Liver (tissue), 7 donors: ENCODE measurements at regions not wholly inside any gene's neighbourhood (a gene's known extent, or its start where the extent isn't known, plus 50 kb on each side); places are given as distances from the start of the nearest gene placed in this dataset.

Experiments used
- DNase-seq: peaks from one replicate; pipeline ENCODE4 v3.0.0-alpha.2; 2017; ENCODE audit warnings: low spot score
- H3K27ac ChIP-seq, 2 donors: one replicate each; pipeline ENCODE4 v1.7.0; 2013; ENCODE audit warnings: inconsistent platforms in 2 of 2, low read length in 2 of 2, control low read depth in 1 of 2, low read depth in 1 of 2, mild to moderate bottlenecking in 1 of 2
- H3K27me3 ChIP-seq, 4 donors: one replicate each; pipeline versions ENCODE4 v1.6.1 to v1.7.0; 2013; ENCODE audit warnings: low read length in 3 of 4, inconsistent platforms in 1 of 4, mild to moderate bottlenecking in 1 of 4, moderate library complexity in 1 of 4; ENCODE audit not compliant: control insufficient read depth in 4 of 4, insufficient read depth in 4 of 4
- H3K36me3 ChIP-seq, 4 donors: one replicate each; pipeline versions ENCODE4 v1.6.1 to v1.7.0; 2013; ENCODE audit warnings: low read length in 3 of 4, mild to moderate bottlenecking in 3 of 4, low read depth in 1 of 4, moderate library complexity in 1 of 4; ENCODE audit not compliant: control insufficient read depth in 4 of 4, insufficient read depth in 3 of 4
- H3K4me1 ChIP-seq, 4 donors: one replicate each; pipeline versions ENCODE4 v1.6.1 to v1.7.0; 2013; ENCODE audit warnings: low read length in 3 of 4, mild to moderate bottlenecking in 3 of 4, moderate library complexity in 1 of 4; ENCODE audit not compliant: control insufficient read depth in 4 of 4, insufficient read depth in 4 of 4
- H3K4me3 ChIP-seq, 3 donors: one replicate each; pipeline versions ENCODE4 v1.6.1 to v1.7.0; 2013; ENCODE audit warnings: low read length in 3 of 3, control low read depth in 1 of 3, low read depth in 1 of 3, mild to moderate bottlenecking in 1 of 3
- H3K9ac ChIP-seq, 2 donors: one replicate each; pipeline ENCODE4 v1.7.0; 2013; ENCODE audit warnings: low read length in 2 of 2, mild to moderate bottlenecking in 2 of 2, moderate library complexity in 2 of 2, control low read depth in 1 of 2, low read depth in 1 of 2
- H3K9me3 ChIP-seq, 4 donors: one replicate each; pipeline versions ENCODE4 v1.6.1 to v1.7.0; 2013; ENCODE audit warnings: low read length in 3 of 4; ENCODE audit not compliant: control insufficient read depth in 4 of 4
- EGR1 ChIP-seq, 2 donors: IDR thresholded peaks; 2 replicates each; pipeline ENCODE4 v1.6.1; 2016 to 2018; ENCODE audit warnings: antibody characterized with exemption in 2 of 2, low read depth in 2 of 2
- FOXA1 ChIP-seq: IDR thresholded peaks from 2 replicates; pipeline ENCODE4 v1.6.1; 2016; ENCODE audit warnings: antibody characterized with exemption
- FOXA2 ChIP-seq: IDR thresholded peaks from 2 replicates; pipeline ENCODE4 v1.6.1; 2016; ENCODE audit warnings: antibody characterized with exemption
- GABPA ChIP-seq, 2 donors: IDR thresholded peaks in 1 of 2; conservative IDR thresholded peaks in 1 of 2; 2 replicates each; pipeline ENCODE4 v1.6.1; 2016; ENCODE audit warnings: antibody characterized with exemption in 2 of 2, mild to moderate bottlenecking in 1 of 2, moderate library complexity in 1 of 2
- HNF4A ChIP-seq, 2 donors: conservative IDR thresholded peaks; 2 replicates each; pipeline ENCODE4 v1.6.1; 2016; ENCODE audit warnings: antibody characterized with exemption in 2 of 2, mild to moderate bottlenecking in 2 of 2
- HNF4G ChIP-seq: IDR thresholded peaks from 2 replicates; pipeline ENCODE4 v1.6.1; 2016; ENCODE audit warnings: antibody characterized with exemption
- JUND ChIP-seq, 2 donors: IDR thresholded peaks; 2 replicates each; pipeline ENCODE4 v1.6.1; 2016; ENCODE audit warnings: antibody characterized with exemption in 2 of 2
- NR2F2 ChIP-seq: IDR thresholded peaks from 2 replicates; pipeline ENCODE4 v1.6.1; 2016; ENCODE audit warnings: antibody characterized with exemption
- RAD21 ChIP-seq, 2 donors: IDR thresholded peaks; 2 replicates each; pipeline ENCODE4 v1.6.1; 2016; ENCODE audit warnings: antibody characterized with exemption in 2 of 2, mild to moderate bottlenecking in 2 of 2
- RXRA ChIP-seq, 2 donors: IDR thresholded peaks; 2 replicates each; pipeline ENCODE4 v1.6.1; 2017 to 2018; ENCODE audit warnings: antibody characterized with exemption in 2 of 2, mild to moderate bottlenecking in 1 of 2
- SP1 ChIP-seq: IDR thresholded peaks from 2 replicates; pipeline ENCODE4 v1.6.1; 2018; ENCODE audit warnings: antibody characterized with exemption, mild to moderate bottlenecking
- TAF1 ChIP-seq: conservative IDR thresholded peaks from 2 replicates; pipeline ENCODE4 v1.6.1; 2016; ENCODE audit warnings: antibody characterized with exemption, mild to moderate bottlenecking
- YY1 ChIP-seq: IDR thresholded peaks from 2 replicates; pipeline ENCODE4 v1.6.1; 2016; ENCODE audit warnings: antibody characterized with exemption, mild to moderate bottlenecking
- WGBS: extraction: QIAGEN DNeasy Blood & Tissue Kit; methylation state at CpG from one replicate; pipeline ENCODE4 v1.1.7; 2013; 5-methylcytosine and 5-hydroxymethylcytosine counted together
- TF ChIP-seq, protein P1 (sequence below): IDR thresholded peaks from 2 replicates; pipeline ENCODE4 v1.6.1; 2016; ENCODE audit warnings: antibody characterized with exemption
- TF ChIP-seq, protein P2 (sequence below): IDR thresholded peaks from 2 replicates; pipeline ENCODE4 v1.6.1; 2016; ENCODE audit warnings: antibody characterized with exemption
- TF ChIP-seq, protein P3 (sequence below): IDR thresholded peaks from 2 replicates; pipeline ENCODE4 v1.6.1; 2016; ENCODE audit warnings: antibody characterized with exemption, mild to moderate bottlenecking
- TF ChIP-seq, protein P4 (sequence below): IDR thresholded peaks from 2 replicates; pipeline ENCODE4 v1.6.1; 2016; ENCODE audit warnings: antibody characterized with exemption
- donor health status: healthy.
- donor health status: healthy.
- donor health status: healthy.
- donor health status: healthy.

DNA sequence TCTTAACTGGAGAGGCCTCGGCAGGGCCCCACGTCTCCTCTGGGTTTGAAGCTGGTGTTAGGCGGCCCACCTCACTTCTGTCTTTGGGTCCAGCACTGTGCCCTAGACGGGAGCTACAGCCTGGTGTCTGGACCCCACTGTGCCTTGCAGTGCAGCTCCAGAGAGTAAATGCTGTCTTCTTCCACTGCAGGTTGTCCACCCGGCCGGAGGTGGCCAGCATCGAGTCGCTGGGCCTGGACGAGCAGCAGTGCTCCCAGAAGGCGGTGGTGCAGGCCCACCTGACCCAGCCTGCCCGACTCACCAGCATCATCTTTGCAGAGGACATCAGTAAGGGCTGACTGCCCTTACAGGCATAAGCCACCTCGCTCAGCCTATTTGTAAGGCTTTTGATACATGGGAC lies 53.1 kb upstream of the TAMM41 start:
- Histone ChIP-seq H3K36me3 (no peaks in the 10 kb centered on the region), H3K9me3 (peaks cover 2 to 8% (median 3%) of the 10 kb centered on the region in 4 donors), H3K4me3 (no peak overlapping the region), H3K4me1 (no peaks in the 10 kb centered on the region), H3K27me3 (no peaks in the 10 kb centered on the region), H3K27ac (no peak overlapping the region), H3K9ac (no peak overlapping the region)
- no peak for TF ChIP-seq NR2F2
- TF ChIP-seq GABPA (IDR thresholded peaks at IDR 0.05 in 1 of 2, conservative IDR thresholded peaks at IDR 0.05 in 1 of 2) = no peak
- no peak for TF ChIP-seq TAF1
- no peak for TF ChIP-seq JUND (IDR thresholded peaks at IDR 0.05)
- TF ChIP-seq, protein P1, sequence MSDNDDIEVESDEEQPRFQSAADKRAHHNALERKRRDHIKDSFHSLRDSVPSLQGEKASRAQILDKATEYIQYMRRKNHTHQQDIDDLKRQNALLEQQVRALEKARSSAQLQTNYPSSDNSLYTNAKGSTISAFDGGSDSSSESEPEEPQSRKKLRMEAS = no peak
- TF ChIP-seq, protein P2, sequence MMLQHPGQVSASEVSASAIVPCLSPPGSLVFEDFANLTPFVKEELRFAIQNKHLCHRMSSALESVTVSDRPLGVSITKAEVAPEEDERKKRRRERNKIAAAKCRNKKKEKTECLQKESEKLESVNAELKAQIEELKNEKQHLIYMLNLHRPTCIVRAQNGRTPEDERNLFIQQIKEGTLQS = no peak
- TF ChIP-seq YY1 = no peak
- no peak for TF ChIP-seq HNF4G
- no peak for TF ChIP-seq FOXA2
- WGBS = 91% methylated on average over 12 of the region's 12 CpGs
- DNase-seq = no peak

DNA sequence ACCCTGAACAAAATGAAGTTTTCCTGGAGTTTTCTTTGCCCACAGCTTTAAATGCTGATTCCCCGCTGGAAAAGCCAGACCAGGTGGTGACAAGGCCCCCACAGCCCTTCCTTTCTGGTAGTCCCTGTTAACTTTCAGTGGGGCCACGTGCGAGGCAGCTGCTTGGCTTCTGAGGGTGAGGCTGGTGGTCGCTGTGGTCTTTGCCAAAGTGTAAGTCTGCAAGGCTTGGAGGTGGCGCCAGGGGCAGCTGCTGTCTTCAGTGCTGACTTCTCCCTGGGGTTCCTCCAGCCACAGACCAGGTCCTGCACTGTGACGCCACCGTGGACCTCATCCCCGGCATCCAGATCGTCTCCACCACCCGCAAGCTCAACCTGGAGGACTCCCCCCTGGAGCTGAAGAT lies 54.1 kb upstream of the TAMM41 start:
- H3K27me3 ChIP-seq = no peaks in the 10 kb centered on the region
- H3K4me1 ChIP-seq = no peaks in the 10 kb centered on the region
- H3K9me3 ChIP-seq = peaks cover 2 to 8% (median 3%) of the 10 kb centered on the region in 4 donors
- H3K9ac ChIP-seq = no peak overlapping the region
- no peak overlapping the region for H3K4me3 ChIP-seq
- DNase-seq = no peak
- H3K36me3 ChIP-seq = no peaks in the 10 kb centered on the region
- 87% methylated on average over 10 of the region's 10 CpGs for WGBS
- H3K27ac ChIP-seq = no peak overlapping the region
- TF ChIP-seq, protein P2 = no peak
- TF ChIP-seq JUND (IDR thresholded peaks at IDR 0.05) = no peak
- TF ChIP-seq, protein P3, sequence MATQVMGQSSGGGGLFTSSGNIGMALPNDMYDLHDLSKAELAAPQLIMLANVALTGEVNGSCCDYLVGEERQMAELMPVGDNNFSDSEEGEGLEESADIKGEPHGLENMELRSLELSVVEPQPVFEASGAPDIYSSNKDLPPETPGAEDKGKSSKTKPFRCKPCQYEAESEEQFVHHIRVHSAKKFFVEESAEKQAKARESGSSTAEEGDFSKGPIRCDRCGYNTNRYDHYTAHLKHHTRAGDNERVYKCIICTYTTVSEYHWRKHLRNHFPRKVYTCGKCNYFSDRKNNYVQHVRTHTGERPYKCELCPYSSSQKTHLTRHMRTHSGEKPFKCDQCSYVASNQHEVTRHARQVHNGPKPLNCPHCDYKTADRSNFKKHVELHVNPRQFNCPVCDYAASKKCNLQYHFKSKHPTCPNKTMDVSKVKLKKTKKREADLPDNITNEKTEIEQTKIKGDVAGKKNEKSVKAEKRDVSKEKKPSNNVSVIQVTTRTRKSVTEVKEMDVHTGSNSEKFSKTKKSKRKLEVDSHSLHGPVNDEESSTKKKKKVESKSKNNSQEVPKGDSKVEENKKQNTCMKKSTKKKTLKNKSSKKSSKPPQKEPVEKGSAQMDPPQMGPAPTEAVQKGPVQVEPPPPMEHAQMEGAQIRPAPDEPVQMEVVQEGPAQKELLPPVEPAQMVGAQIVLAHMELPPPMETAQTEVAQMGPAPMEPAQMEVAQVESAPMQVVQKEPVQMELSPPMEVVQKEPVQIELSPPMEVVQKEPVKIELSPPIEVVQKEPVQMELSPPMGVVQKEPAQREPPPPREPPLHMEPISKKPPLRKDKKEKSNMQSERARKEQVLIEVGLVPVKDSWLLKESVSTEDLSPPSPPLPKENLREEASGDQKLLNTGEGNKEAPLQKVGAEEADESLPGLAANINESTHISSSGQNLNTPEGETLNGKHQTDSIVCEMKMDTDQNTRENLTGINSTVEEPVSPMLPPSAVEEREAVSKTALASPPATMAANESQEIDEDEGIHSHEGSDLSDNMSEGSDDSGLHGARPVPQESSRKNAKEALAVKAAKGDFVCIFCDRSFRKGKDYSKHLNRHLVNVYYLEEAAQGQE = no peak
- TF ChIP-seq SP1 = no peak
- TF ChIP-seq RAD21 (IDR thresholded peaks at IDR 0.05) = no peak
- TF ChIP-seq TAF1 = no peak
- no peak for TF ChIP-seq HNF4A (conservative IDR thresholded peaks at IDR 0.05)
- TF ChIP-seq HNF4G = no peak
- TF ChIP-seq RXRA (IDR thresholded peaks at IDR 0.05) = no peak
- no peak for TF ChIP-seq YY1
- no peak for TF ChIP-seq GABPA (IDR thresholded peaks at IDR 0.05 in 1 of 2, conservative IDR thresholded peaks at IDR 0.05 in 1 of 2)
- no peak for TF ChIP-seq FOXA1
- no peak for TF ChIP-seq EGR1 (IDR thresholded peaks at IDR 0.05; ENCODE audit: low read depth in 2 of 2)
- TF ChIP-seq, protein P4, sequence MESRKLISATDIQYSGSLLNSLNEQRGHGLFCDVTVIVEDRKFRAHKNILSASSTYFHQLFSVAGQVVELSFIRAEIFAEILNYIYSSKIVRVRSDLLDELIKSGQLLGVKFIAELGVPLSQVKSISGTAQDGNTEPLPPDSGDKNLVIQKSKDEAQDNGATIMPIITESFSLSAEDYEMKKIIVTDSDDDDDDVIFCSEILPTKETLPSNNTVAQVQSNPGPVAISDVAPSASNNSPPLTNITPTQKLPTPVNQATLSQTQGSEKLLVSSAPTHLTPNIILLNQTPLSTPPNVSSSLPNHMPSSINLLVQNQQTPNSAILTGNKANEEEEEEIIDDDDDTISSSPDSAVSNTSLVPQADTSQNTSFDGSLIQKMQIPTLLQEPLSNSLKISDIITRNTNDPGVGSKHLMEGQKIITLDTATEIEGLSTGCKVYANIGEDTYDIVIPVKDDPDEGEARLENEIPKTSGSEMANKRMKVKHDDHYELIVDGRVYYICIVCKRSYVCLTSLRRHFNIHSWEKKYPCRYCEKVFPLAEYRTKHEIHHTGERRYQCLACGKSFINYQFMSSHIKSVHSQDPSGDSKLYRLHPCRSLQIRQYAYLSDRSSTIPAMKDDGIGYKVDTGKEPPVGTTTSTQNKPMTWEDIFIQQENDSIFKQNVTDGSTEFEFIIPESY = no peak
- TF ChIP-seq NR2F2 = no peak
- TF ChIP-seq, protein P1 = no peak
